NB4 (cell line): ENCODE measurements at regions not wholly inside any gene's neighbourhood (a gene's known extent, or its start where the extent isn't known, plus 50 kb on each side); places are given as distances from the start of the nearest gene placed in this dataset.

ENCODE experiments used
- MYC ChIP-seq: IDR thresholded peaks from 2 replicates; pipeline ENCODE4 v1.6.1; 2011; ENCODE audit warnings: low read depth, low read length
- POLR2A ChIP-seq: IDR thresholded peaks from 2 replicates; pipeline ENCODE4 v1.6.1; 2011; ENCODE audit warnings: mild to moderate bottlenecking; ENCODE audit not compliant: insufficient read length; ENCODE audit errors: extremely low read depth
- TF ChIP-seq, protein P1 (sequence below): IDR thresholded peaks from one replicate; pipeline ENCODE4 v1.5.1; 2012; ENCODE audit warnings: low read depth, low read length
- TF ChIP-seq, protein P2 (sequence below): IDR thresholded peaks from 2 replicates; pipeline ENCODE4 v1.6.1; 2011; ENCODE audit warnings: low read depth, low read length

- TF ChIP-seq, protein P1, sequence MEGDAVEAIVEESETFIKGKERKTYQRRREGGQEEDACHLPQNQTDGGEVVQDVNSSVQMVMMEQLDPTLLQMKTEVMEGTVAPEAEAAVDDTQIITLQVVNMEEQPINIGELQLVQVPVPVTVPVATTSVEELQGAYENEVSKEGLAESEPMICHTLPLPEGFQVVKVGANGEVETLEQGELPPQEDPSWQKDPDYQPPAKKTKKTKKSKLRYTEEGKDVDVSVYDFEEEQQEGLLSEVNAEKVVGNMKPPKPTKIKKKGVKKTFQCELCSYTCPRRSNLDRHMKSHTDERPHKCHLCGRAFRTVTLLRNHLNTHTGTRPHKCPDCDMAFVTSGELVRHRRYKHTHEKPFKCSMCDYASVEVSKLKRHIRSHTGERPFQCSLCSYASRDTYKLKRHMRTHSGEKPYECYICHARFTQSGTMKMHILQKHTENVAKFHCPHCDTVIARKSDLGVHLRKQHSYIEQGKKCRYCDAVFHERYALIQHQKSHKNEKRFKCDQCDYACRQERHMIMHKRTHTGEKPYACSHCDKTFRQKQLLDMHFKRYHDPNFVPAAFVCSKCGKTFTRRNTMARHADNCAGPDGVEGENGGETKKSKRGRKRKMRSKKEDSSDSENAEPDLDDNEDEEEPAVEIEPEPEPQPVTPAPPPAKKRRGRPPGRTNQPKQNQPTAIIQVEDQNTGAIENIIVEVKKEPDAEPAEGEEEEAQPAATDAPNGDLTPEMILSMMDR: no peak
- TF ChIP-seq, protein P2, sequence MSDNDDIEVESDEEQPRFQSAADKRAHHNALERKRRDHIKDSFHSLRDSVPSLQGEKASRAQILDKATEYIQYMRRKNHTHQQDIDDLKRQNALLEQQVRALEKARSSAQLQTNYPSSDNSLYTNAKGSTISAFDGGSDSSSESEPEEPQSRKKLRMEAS: no peak
- no peak for TF ChIP-seq POLR2A
- no peak for TF ChIP-seq MYC
Measured at GRCh38 chr5:152933056-152933455, 528.0 kb upstream of the NMUR2 start.
